ENCODE measurements at regions not wholly inside any gene's neighbourhood (a gene's known extent, or its start where the extent isn't known, plus 50 kb on each side); places are given as distances from the start of the nearest gene placed in this dataset.

DNA sequence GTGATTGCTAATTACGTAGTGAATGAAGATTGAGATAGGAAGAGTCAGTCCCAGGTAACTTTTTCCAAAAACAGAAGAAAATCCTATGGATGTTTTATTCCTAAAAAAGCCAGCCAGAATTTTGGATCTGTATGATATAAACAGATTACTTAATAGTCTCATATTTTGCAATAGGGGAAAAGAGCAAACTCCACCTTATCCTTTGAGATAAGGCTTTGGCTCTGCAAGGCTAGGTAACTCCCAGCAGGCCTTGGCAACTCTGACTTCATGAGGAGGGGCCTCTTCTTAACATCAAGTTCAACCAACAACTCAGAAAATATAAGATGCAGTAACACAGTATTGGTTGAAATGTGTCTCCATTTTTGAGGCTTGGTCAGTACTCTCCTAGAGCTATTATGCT is 98.7 kb upstream of the SLC4A4 start:
- TF ChIP-seq EZH2 (IDR thresholded peaks at IDR 0.05; ENCODE audit: borderline replicate concordance, control insufficient read depth, low read depth, low read length) (no peak), SKIL (IDR thresholded peaks at IDR 0.05; ENCODE audit: low read depth, poor library complexity, severe bottlenecking) (no peak), RCOR1 (conservative IDR thresholded peaks at IDR 0.05; ENCODE audit: low read depth, low read length) (no peak), E2F4 (IDR thresholded peaks at IDR 0.05; ENCODE audit: low read depth, low read length) (no peak)
